Gastrocnemius medialis (tissue), 4 donors: ENCODE measurements at regions not wholly inside any gene's neighbourhood (a gene's known extent, or its start where the extent isn't known, plus 50 kb on each side); places are given as distances from the start of the nearest gene placed in this dataset.

ENCODE experiments used
- ATAC-seq, 2 donors: fragments of 150-250 bp; one replicate each; pipeline ENCODE4 v1.9.1; 2016
- DNase-seq, 2 donors: peaks; one replicate each; pipeline ENCODE4 v3.0.0-alpha.2; 2019
- H3K27ac ChIP-seq, 4 donors: fragments of 200-600 bp; sonication (generic); 1 replicate in 1 of 4; 2 replicates in 3 of 4; pipeline ENCODE4 v1.5.1; 2016 to 2018; ENCODE audit warnings: mild to moderate bottlenecking in 2 of 4, moderate library complexity in 1 of 4
- H3K27me3 ChIP-seq, 3 donors: fragments of 200-600 bp; sonication (generic) in 2 of 3; 1 replicate in 1 of 3; 2 replicates in 2 of 3; pipeline versions ENCODE4 v1.5.1 to v1.6.0; 2016 to 2019; ENCODE audit warnings: mild to moderate bottlenecking in 1 of 3, moderate library complexity in 1 of 3
- H3K36me3 ChIP-seq, 2 donors: fragments of 200-600 bp; sonication (generic) in 1 of 2; one replicate each; pipeline ENCODE4 v1.5.1; 2017 to 2018
- H3K4me1 ChIP-seq, 2 donors: fragments of 200-600 bp; sonication (generic) in 1 of 2; one replicate each; pipeline ENCODE4 v1.5.1; 2016 to 2017; ENCODE audit warnings: mild to moderate bottlenecking in 2 of 2
- H3K4me3 ChIP-seq, 4 donors: fragments of 200-600 bp; sonication (generic) in 3 of 4; 1 replicate in 1 of 4; 2 replicates in 3 of 4; pipeline ENCODE4 v1.5.1; 2016 to 2019; ENCODE audit warnings: mild to moderate bottlenecking in 2 of 4
- H3K9me3 ChIP-seq, 3 donors: fragments of 200-600 bp; sonication (generic) in 2 of 3; 1 replicate in 1 of 3; 2 replicates in 2 of 3; pipeline ENCODE4 v1.5.1; 2016 to 2019
- CTCF ChIP-seq, 5 experiments: fragments of 450-650 bp in 3 of 5; fragments of 200-600 bp in 2 of 5; sonication (generic) in 2 of 5; IDR thresholded peaks in 4 of 5; conservative IDR thresholded peaks in 1 of 5; 1 replicate in 4 of 5; 2 replicates in 1 of 5; pipeline ENCODE4 v1.5.1; 2016 to 2019; ENCODE audit warnings: antibody characterized with exemption in 5 of 5, mild to moderate bottlenecking in 3 of 5, moderate library complexity in 3 of 5
- POLR2A ChIP-seq, 2 donors: fragments of 450-650 bp; IDR thresholded peaks; one replicate each; pipeline ENCODE4 v1.6.1; 2017; ENCODE audit warnings: antibody characterized with exemption in 2 of 2, mild to moderate bottlenecking in 2 of 2, moderate library complexity in 2 of 2
- in situ Hi-C, 4 donors: fragments of 200-750 bp; cut with MboI; loops; one replicate each; pipeline versions ENCODE4 v1.15.0 to v1.8.0; 2017; ENCODE audit warnings: low sequenced_read_pairs in 4 of 4
- intact Hi-C: fragments of 100-400 bp; cut with DNase I; formaldehyde crosslinking; loops from one replicate; pipeline ENCODE4 v1.15.1; 2023; ENCODE audit warnings: low total_unique reads

- ATAC-seq: no peak
- H3K36me3 ChIP-seq: no peaks in the 10 kb centered on the region
- intact Hi-C loops: no loop called here
- H3K27me3 ChIP-seq: no peaks in the 10 kb centered on the region
- H3K9me3 ChIP-seq: no peaks in the 10 kb centered on the region
- no peak overlapping the region for H3K27ac ChIP-seq
- DNase-seq: no peak
- no peaks in the 10 kb centered on the region for H3K4me1 ChIP-seq
- in situ Hi-C loops: no loop called here
- H3K4me3 ChIP-seq: no peak overlapping the region
- TF ChIP-seq POLR2A (IDR thresholded peaks at IDR 0.05) (no peak), CTCF (IDR thresholded peaks at IDR 0.05 in 4 of 5, conservative IDR thresholded peaks at IDR 0.05 in 1 of 5) (no peak)
Observed at GRCh38 chr12:87305481-87305880, 723.7 kb downstream of the C12orf50 start.

- intact Hi-C loops: no loop called here
- TF ChIP-seq POLR2A (IDR thresholded peaks at IDR 0.05) (no peak), CTCF (IDR thresholded peaks at IDR 0.05 in 4 of 5, conservative IDR thresholded peaks at IDR 0.05 in 1 of 5) (no peak)
- no peaks in the 10 kb centered on the region for H3K36me3 ChIP-seq
- DNase-seq: no peak
- no peaks in the 10 kb centered on the region for H3K9me3 ChIP-seq
- no peak for ATAC-seq
- H3K4me3 ChIP-seq: no peak overlapping the region
- H3K4me1 ChIP-seq: no peaks in the 10 kb centered on the region
- H3K27me3 ChIP-seq: no peaks in the 10 kb centered on the region
- in situ Hi-C loops: no loop called here
- H3K27ac ChIP-seq: no peak overlapping the region
Observed at GRCh38 chr12:87304406-87304805, 724.8 kb downstream of the C12orf50 start.

GRCh38 chr12:87303396-87304012 is 725.7 kb downstream of the C12orf50 start:
- Histone ChIP-seq H3K4me1 (no peaks in the 10 kb centered on the region), H3K4me3 (no peak overlapping the region), H3K27me3 (no peaks in the 10 kb centered on the region), H3K36me3 (no peaks in the 10 kb centered on the region), H3K9me3 (no peaks in the 10 kb centered on the region), H3K27ac (no peak overlapping the region)
- DNase-seq (no peak), ATAC-seq (no peak)
- in situ Hi-C loops: no loop called here
- TF ChIP-seq POLR2A (IDR thresholded peaks at IDR 0.05) (no peak), CTCF (IDR thresholded peaks at IDR 0.05 in 4 of 5, conservative IDR thresholded peaks at IDR 0.05 in 1 of 5) (no peak)
- intact Hi-C loops: no loop called here

GRCh38 chr12:87302126-87302745 is 727.0 kb downstream of the C12orf50 start:
- DNase-seq (no peak), ATAC-seq (no peak)
- TF ChIP-seq CTCF (IDR thresholded peaks at IDR 0.05 in 4 of 5, conservative IDR thresholded peaks at IDR 0.05 in 1 of 5) (no peak), POLR2A (IDR thresholded peaks at IDR 0.05) (no peak)
- in situ Hi-C loops (no loop called here), intact Hi-C loops (no loop called here)
- H3K4me1 ChIP-seq: no peaks in the 10 kb centered on the region
- H3K4me3 ChIP-seq: no peak overlapping the region
- H3K27me3 ChIP-seq: no peaks in the 10 kb centered on the region
- H3K9me3 ChIP-seq: no peaks in the 10 kb centered on the region
- no peaks in the 10 kb centered on the region for H3K36me3 ChIP-seq
- H3K27ac ChIP-seq: no peak overlapping the region
